ENCODE measurements at regions not wholly inside any gene's neighbourhood (a gene's known extent, or its start where the extent isn't known, plus 50 kb on each side); places are given as distances from the start of the nearest gene placed in this dataset.

- no peaks in the 10 kb centered on the region for H3K36me3 ChIP-seq (ENCODE audit: control insufficient read depth, insufficient read depth, low read length)
- no peaks in the 10 kb centered on the region for H3K27me3 ChIP-seq (ENCODE audit: control insufficient read depth, insufficient read depth, low read length)
- H3K4me3 ChIP-seq (ENCODE audit: low read length) = no peak overlapping the region
- no peak for DNase-seq
- no peaks in the 10 kb centered on the region for H3K4me1 ChIP-seq (ENCODE audit: control insufficient read depth, insufficient read depth, low read length)
- H3K9me3 ChIP-seq (ENCODE audit: control insufficient read depth, low read depth, low read length) = no peaks in the 10 kb centered on the region
- H3K27ac ChIP-seq (ENCODE audit: low read length) = no peak overlapping the region
- no CpG with 5 or more reads among the region's 3 CpGs for WGBS (ENCODE audit: insufficient coverage, low lambda C conversion rate)
Measured at GRCh38 chr13:86864376-86864775, 806.8 kb upstream of the SLITRK5 start.

DNA sequence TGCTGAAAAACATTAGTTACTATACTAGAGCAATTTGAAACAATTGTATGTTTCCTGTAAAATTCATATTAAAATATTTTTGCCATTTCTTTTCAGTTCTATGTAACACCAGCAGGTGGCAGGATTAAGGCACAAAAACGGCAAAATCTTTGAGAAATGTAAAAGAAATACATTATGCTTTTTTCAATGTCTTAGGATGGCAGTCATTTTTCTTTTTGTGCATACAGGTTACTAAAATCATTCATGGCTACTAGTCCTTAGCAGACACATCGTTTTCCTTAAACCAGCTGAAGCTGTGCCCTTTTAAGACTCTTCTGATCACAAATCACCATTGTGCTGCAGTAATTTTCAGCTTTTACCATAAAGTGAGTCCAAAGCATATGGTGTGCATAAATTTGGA lies 800.7 kb upstream of the SLITRK5 start:
- Histone ChIP-seq H3K36me3 (ENCODE audit: control insufficient read depth, insufficient read depth, low read length) (no peaks in the 10 kb centered on the region), H3K27me3 (ENCODE audit: control insufficient read depth, insufficient read depth, low read length) (no peaks in the 10 kb centered on the region), H3K9me3 (ENCODE audit: control insufficient read depth, low read depth, low read length) (no peaks in the 10 kb centered on the region), H3K4me3 (ENCODE audit: low read length) (no peak overlapping the region), H3K4me1 (ENCODE audit: control insufficient read depth, insufficient read depth, low read length) (no peaks in the 10 kb centered on the region), H3K27ac (ENCODE audit: low read length) (no peak overlapping the region)
- DNase-seq = no peak
- WGBS (ENCODE audit: insufficient coverage, low lambda C conversion rate) = no CpG with 5 or more reads among the region's 2 CpGs

- no peak overlapping the region for H3K27ac ChIP-seq (ENCODE audit: low read length)
- no peak overlapping the region for H3K4me3 ChIP-seq (ENCODE audit: low read length)
- 40% methylated on average over 1 of the region's 1 CpG for WGBS (ENCODE audit: insufficient coverage, low lambda C conversion rate)
- no peaks in the 10 kb centered on the region for H3K27me3 ChIP-seq (ENCODE audit: control insufficient read depth, insufficient read depth, low read length)
- no peaks in the 10 kb centered on the region for H3K36me3 ChIP-seq (ENCODE audit: control insufficient read depth, insufficient read depth, low read length)
- H3K9me3 ChIP-seq (ENCODE audit: control insufficient read depth, low read depth, low read length) = no peaks in the 10 kb centered on the region
- H3K4me1 ChIP-seq (ENCODE audit: control insufficient read depth, insufficient read depth, low read length) = no peaks in the 10 kb centered on the region
- no peak for DNase-seq
Measured at GRCh38 chr13:86877441-86877840, 793.7 kb upstream of the SLITRK5 start.

DNA sequence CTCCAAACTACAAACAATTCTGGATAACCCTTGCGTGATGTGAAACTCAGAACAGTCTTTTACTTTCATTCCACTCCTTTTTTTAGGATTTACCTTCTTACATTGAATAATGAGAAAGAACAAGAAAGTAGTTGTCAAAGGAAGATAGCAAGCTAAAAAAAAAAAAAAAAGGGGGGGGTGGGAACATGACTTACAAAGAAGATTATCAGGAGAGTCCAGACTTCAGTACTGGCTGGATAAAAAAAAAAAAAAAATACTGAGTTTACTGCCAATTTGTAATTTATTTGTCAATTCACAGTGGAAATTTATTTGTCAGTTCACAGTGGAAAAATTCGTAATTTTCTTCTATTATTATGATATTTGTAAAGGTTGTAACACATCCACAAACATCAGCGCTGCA lies 792.4 kb upstream of the SLITRK5 start:
- Histone ChIP-seq H3K4me1 (ENCODE audit: control insufficient read depth, insufficient read depth, low read length) (no peaks in the 10 kb centered on the region), H3K9me3 (ENCODE audit: control insufficient read depth, low read depth, low read length) (no peaks in the 10 kb centered on the region), H3K36me3 (ENCODE audit: control insufficient read depth, insufficient read depth, low read length) (no peaks in the 10 kb centered on the region), H3K4me3 (ENCODE audit: low read length) (no peak overlapping the region), H3K27me3 (ENCODE audit: control insufficient read depth, insufficient read depth, low read length) (no peaks in the 10 kb centered on the region), H3K27ac (ENCODE audit: low read length) (no peak overlapping the region)
- DNase-seq = no peak
- WGBS (ENCODE audit: insufficient coverage, low lambda C conversion rate) = 89% methylated on average over 3 of the region's 3 CpGs

GRCh38 chr13:86881390-86881789 lies 789.8 kb upstream of the SLITRK5 start:
- Histone ChIP-seq H3K27me3 (ENCODE audit: control insufficient read depth, insufficient read depth, low read length) (no peaks in the 10 kb centered on the region), H3K4me1 (ENCODE audit: control insufficient read depth, insufficient read depth, low read length) (no peaks in the 10 kb centered on the region), H3K4me3 (ENCODE audit: low read length) (no peak overlapping the region), H3K36me3 (ENCODE audit: control insufficient read depth, insufficient read depth, low read length) (no peaks in the 10 kb centered on the region), H3K9me3 (ENCODE audit: control insufficient read depth, low read depth, low read length) (no peaks in the 10 kb centered on the region), H3K27ac (ENCODE audit: low read length) (no peak overlapping the region)
- DNase-seq = no peak
- 83% methylated on average over 2 of the region's 2 CpGs for WGBS (ENCODE audit: insufficient coverage, low lambda C conversion rate)

- Histone ChIP-seq H3K4me1 (ENCODE audit: control insufficient read depth, insufficient read depth, low read length) (no peaks in the 10 kb centered on the region), H3K27ac (ENCODE audit: low read length) (no peak overlapping the region), H3K36me3 (ENCODE audit: control insufficient read depth, insufficient read depth, low read length) (no peaks in the 10 kb centered on the region), H3K9me3 (ENCODE audit: control insufficient read depth, low read depth, low read length) (no peaks in the 10 kb centered on the region), H3K27me3 (ENCODE audit: control insufficient read depth, insufficient read depth, low read length) (no peaks in the 10 kb centered on the region), H3K4me3 (ENCODE audit: low read length) (no peak overlapping the region)
- no peak for DNase-seq
- 91% methylated on average over 4 of the region's 5 CpGs for WGBS (ENCODE audit: insufficient coverage, low lambda C conversion rate)
Measured at GRCh38 chr13:86882107-86882506, 789.1 kb upstream of the SLITRK5 start.

- Histone ChIP-seq H3K27ac (ENCODE audit: low read length) (no peak overlapping the region), H3K27me3 (ENCODE audit: control insufficient read depth, insufficient read depth, low read length) (no peaks in the 10 kb centered on the region), H3K9me3 (ENCODE audit: control insufficient read depth, low read depth, low read length) (no peaks in the 10 kb centered on the region), H3K4me3 (ENCODE audit: low read length) (no peak overlapping the region), H3K4me1 (ENCODE audit: control insufficient read depth, insufficient read depth, low read length) (no peaks in the 10 kb centered on the region), H3K36me3 (ENCODE audit: control insufficient read depth, insufficient read depth, low read length) (no peaks in the 10 kb centered on the region)
- no peak for DNase-seq
- no CpG with 5 or more reads among the region's 3 CpGs for WGBS (ENCODE audit: insufficient coverage, low lambda C conversion rate)
Measured at GRCh38 chr13:86882835-86883234, 788.3 kb upstream of the SLITRK5 start.

- no peak for DNase-seq
- Histone ChIP-seq H3K36me3 (ENCODE audit: control insufficient read depth, insufficient read depth, low read length) (no peaks in the 10 kb centered on the region), H3K4me1 (ENCODE audit: control insufficient read depth, insufficient read depth, low read length) (no peaks in the 10 kb centered on the region), H3K9me3 (ENCODE audit: control insufficient read depth, low read depth, low read length) (peaks cover 4% of the 10 kb centered on the region), H3K27me3 (ENCODE audit: control insufficient read depth, insufficient read depth, low read length) (no peaks in the 10 kb centered on the region), H3K4me3 (ENCODE audit: low read length) (no peak overlapping the region), H3K27ac (ENCODE audit: low read length) (no peak overlapping the region)
- WGBS (ENCODE audit: insufficient coverage, low lambda C conversion rate) = no CpG with 5 or more reads among the region's 3 CpGs
Measured at GRCh38 chr13:86892330-86892729, 778.8 kb upstream of the SLITRK5 start.

DNA sequence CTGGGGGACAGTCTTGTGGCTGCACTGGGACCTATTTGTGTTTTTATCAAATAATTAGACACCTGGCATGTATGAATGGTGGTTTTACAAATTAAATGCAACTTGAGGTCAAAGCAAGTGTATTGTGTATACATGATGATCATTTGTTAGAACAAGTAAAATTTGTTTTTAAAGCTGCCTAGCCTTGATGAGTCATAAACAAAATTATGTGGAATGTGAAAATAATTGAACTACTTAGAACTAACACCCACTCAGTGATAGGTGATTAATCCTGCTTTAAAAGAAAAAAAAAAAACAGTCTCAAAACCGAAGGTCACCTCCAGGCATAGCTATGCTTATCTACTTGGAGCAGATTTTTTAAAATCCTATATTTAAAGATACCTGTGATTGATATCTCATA lies 770.3 kb upstream of the SLITRK5 start:
- no CpG with 5 or more reads among the region's 1 CpG for WGBS (ENCODE audit: insufficient coverage, low lambda C conversion rate)
- DNase-seq = no peak
- H3K27me3 ChIP-seq (ENCODE audit: control insufficient read depth, insufficient read depth, low read length) = no peaks in the 10 kb centered on the region
- H3K9me3 ChIP-seq (ENCODE audit: control insufficient read depth, low read depth, low read length) = no peaks in the 10 kb centered on the region
- H3K27ac ChIP-seq (ENCODE audit: low read length) = no peak overlapping the region
- H3K4me3 ChIP-seq (ENCODE audit: low read length) = no peak overlapping the region
- no peaks in the 10 kb centered on the region for H3K4me1 ChIP-seq (ENCODE audit: control insufficient read depth, insufficient read depth, low read length)
- H3K36me3 ChIP-seq (ENCODE audit: control insufficient read depth, insufficient read depth, low read length) = no peaks in the 10 kb centered on the region

DNA sequence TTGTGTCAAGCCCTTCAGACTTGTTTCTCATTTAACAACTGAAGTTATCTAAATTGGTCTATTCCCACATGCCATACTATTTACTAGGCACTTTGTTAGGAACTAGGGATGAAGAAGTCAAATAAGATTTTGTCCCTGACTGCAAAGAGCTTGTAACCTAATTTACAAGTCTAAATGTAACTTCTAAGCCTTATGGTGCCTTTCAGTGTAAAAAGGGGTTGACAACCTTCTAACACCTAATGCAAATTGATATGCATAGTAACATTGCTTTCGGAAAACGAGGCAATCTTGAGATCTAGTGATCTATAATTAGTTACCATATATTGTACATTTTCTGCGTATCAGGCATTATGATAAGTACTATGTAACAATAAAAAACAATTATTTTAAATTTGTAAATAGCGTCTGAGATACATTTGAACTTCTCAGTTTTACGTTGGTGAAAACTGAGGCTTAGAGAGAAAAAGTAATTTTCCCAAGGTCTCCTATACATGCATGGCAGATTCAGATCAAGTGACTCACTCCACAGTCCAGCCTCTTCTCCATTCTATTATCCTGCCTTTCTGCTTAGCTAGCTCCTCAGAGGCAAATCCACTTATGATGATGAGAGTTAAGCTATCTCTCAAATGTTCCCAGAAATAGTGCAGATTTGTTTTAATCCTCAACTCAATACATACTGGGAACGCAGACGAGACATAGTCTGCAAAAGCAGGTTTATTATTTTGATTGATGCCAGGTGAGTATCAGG lies 764.9 kb upstream of the SLITRK5 start:
- no peak for DNase-seq
- no peak overlapping the region for H3K27ac ChIP-seq (ENCODE audit: low read length)
- no peak overlapping the region for H3K4me3 ChIP-seq (ENCODE audit: low read length)
- H3K27me3 ChIP-seq (ENCODE audit: control insufficient read depth, insufficient read depth, low read length) = no peaks in the 10 kb centered on the region
- no peaks in the 10 kb centered on the region for H3K9me3 ChIP-seq (ENCODE audit: control insufficient read depth, low read depth, low read length)
- no peaks in the 10 kb centered on the region for H3K36me3 ChIP-seq (ENCODE audit: control insufficient read depth, insufficient read depth, low read length)
- WGBS (ENCODE audit: insufficient coverage, low lambda C conversion rate) = 69% methylated on average over 7 of the region's 7 CpGs
- H3K4me1 ChIP-seq (ENCODE audit: control insufficient read depth, insufficient read depth, low read length) = no peaks in the 10 kb centered on the region

DNA sequence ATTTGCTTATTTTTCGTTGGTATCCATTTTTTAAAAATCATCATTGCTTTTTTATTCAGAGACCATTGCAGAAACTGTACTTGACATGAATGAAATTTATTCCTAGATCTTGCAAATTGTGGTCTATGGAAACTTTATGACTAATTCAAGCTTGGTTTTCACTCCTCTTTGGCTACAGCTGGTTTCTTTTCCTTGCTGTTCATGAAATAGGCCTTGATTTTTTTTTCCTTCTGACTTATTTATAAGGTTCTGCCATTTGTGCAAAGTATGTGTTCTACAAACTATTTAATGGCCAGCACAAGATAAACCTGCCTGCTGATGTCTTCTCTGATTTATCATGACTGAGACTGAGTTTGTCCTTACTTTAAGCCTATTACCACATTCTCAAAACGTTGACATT lies 764.0 kb upstream of the SLITRK5 start:
- no peak overlapping the region for H3K27ac ChIP-seq (ENCODE audit: low read length)
- 60% methylated on average over 2 of the region's 2 CpGs for WGBS (ENCODE audit: insufficient coverage, low lambda C conversion rate)
- H3K4me3 ChIP-seq (ENCODE audit: low read length) = no peak overlapping the region
- no peaks in the 10 kb centered on the region for H3K4me1 ChIP-seq (ENCODE audit: control insufficient read depth, insufficient read depth, low read length)
- no peaks in the 10 kb centered on the region for H3K36me3 ChIP-seq (ENCODE audit: control insufficient read depth, insufficient read depth, low read length)
- no peaks in the 10 kb centered on the region for H3K9me3 ChIP-seq (ENCODE audit: control insufficient read depth, low read depth, low read length)
- DNase-seq = no peak
- H3K27me3 ChIP-seq (ENCODE audit: control insufficient read depth, insufficient read depth, low read length) = no peaks in the 10 kb centered on the region
